CD4-positive, alpha-beta memory T cell (primary cell): ENCODE measurements at regions not wholly inside any gene's neighbourhood (a gene's known extent, or its start where the extent isn't known, plus 50 kb on each side); places are given as distances from the start of the nearest gene placed in this dataset.

ENCODE experiments used
- CTCF ChIA-PET: fragments of 350-600 bp; sonication (Branson Sonifier 250); formaldehyde crosslinking; loops from one replicate; lab custom pipeline; 2021; ENCODE audit warnings: inconsistent platforms; ENCODE audit not compliant: partially characterized antibody; lab: Charles Lee
- POLR2A ChIA-PET: fragments of 350-600 bp; sonication (Branson Sonifier 250); formaldehyde crosslinking; loops from one replicate; lab custom pipeline; 2021; ENCODE audit not compliant: partially characterized antibody; lab: Charles Lee
- DNase-seq, 5 donors: peaks; one replicate each; pipeline versions ENCODE4 v3.0.0 to v3.0.0-alpha.2; 2020 to 2022; ENCODE audit warnings: mixed read lengths in 1 of 5
- H3K27ac ChIP-seq: one replicate; pipeline ENCODE4 v1.7.0; 2013; ENCODE audit warnings: low read depth, low read length
- H3K27me3 ChIP-seq: 2 replicates; pipeline ENCODE4 v1.7.0; 2013; ENCODE audit warnings: mild to moderate bottlenecking, low read length, moderate library complexity; ENCODE audit not compliant: insufficient read depth
- H3K36me3 ChIP-seq: 2 replicates; pipeline ENCODE4 v1.7.0; 2013; ENCODE audit warnings: mild to moderate bottlenecking, low read length, moderate library complexity; ENCODE audit not compliant: insufficient read depth
- H3K4me1 ChIP-seq: 2 replicates; pipeline ENCODE4 v1.7.0; 2013; ENCODE audit warnings: mild to moderate bottlenecking, low read length, moderate library complexity; ENCODE audit not compliant: insufficient read depth
- H3K4me3 ChIP-seq, 2 donors: one replicate each; pipeline ENCODE4 v1.7.0; 2013; ENCODE audit warnings: low read length in 2 of 2, mild to moderate bottlenecking in 1 of 2
- H3K9me3 ChIP-seq, 2 donors: one replicate each; pipeline ENCODE4 v1.7.0; 2013; ENCODE audit warnings: low read length in 2 of 2, control low read depth in 1 of 2; ENCODE audit not compliant: control insufficient read depth in 1 of 2
- H3K27ac Mint-ChIP-seq, 7 donors: one replicate each; pipeline ENCODE4 v1.8.0; 2020 to 2021; ENCODE audit warnings: mixed read lengths in 7 of 7, mild to moderate bottlenecking in 6 of 7, inconsistent platforms in 3 of 7, moderate library complexity in 3 of 7
- H3K27me3 Mint-ChIP-seq, 2 donors: one replicate each; pipeline ENCODE4 v1.8.0; 2020 to 2021; ENCODE audit warnings: mixed read lengths in 2 of 2
- H3K36me3 Mint-ChIP-seq, 2 donors: one replicate each; pipeline ENCODE4 v1.8.0; 2020 to 2021; ENCODE audit warnings: mixed read lengths in 2 of 2, inconsistent platforms in 1 of 2, mild to moderate bottlenecking in 1 of 2
- H3K4me1 Mint-ChIP-seq, 4 donors: one replicate each; pipeline ENCODE4 v1.8.0; 2020 to 2021; ENCODE audit warnings: mixed read lengths in 4 of 4, mild to moderate bottlenecking in 1 of 4
- H3K4me3 Mint-ChIP-seq, 8 donors: one replicate each; pipeline ENCODE4 v1.8.0; 2020 to 2021; ENCODE audit warnings: mixed read lengths in 8 of 8, mild to moderate bottlenecking in 7 of 8, moderate library complexity in 6 of 8, inconsistent platforms in 3 of 8
- H3K9me3 Mint-ChIP-seq, 8 donors: one replicate each; pipeline ENCODE4 v1.8.0; 2020 to 2021; ENCODE audit warnings: mixed read lengths in 8 of 8, mild to moderate bottlenecking in 5 of 8, inconsistent platforms in 3 of 8, moderate library complexity in 1 of 8
- intact Hi-C: fragments of 100-400 bp; cut with micrococcal nuclease; formaldehyde crosslinking; loops from one replicate; pipeline ENCODE4 v1.15.1; 2023

- no peak for DNase-seq
- H3K27me3 Mint-ChIP-seq = no peaks in the 10 kb centered on the region
- peaks cover 0 to 3% (median 0%) of the 10 kb centered on the region in 8 donors for H3K9me3 Mint-ChIP-seq
- H3K36me3 ChIP-seq = no peaks in the 10 kb centered on the region
- no peaks in the 10 kb centered on the region for H3K4me1 ChIP-seq
- peaks cover 0 to 1% (median 0%) of the 10 kb centered on the region in 4 donors for H3K4me1 Mint-ChIP-seq
- H3K27ac ChIP-seq = no peak overlapping the region
- no peak overlapping the region for H3K4me3 ChIP-seq
- no peaks in the 10 kb centered on the region for H3K36me3 Mint-ChIP-seq
- POLR2A ChIA-PET = no interaction called here
- intact Hi-C loops = no loop called here
- H3K4me3 Mint-ChIP-seq = no peak overlapping the region
- CTCF ChIA-PET = no interaction called here
- H3K9me3 ChIP-seq = no peaks in the 10 kb centered on the region
- H3K27me3 ChIP-seq = no peaks in the 10 kb centered on the region
- H3K27ac Mint-ChIP-seq = no peak overlapping the region
Measured at GRCh38 chr2:150041722-150042425, 445.6 kb downstream of the RND3 start.

- intact Hi-C loops = no loop called here
- H3K27me3 ChIP-seq = no peaks in the 10 kb centered on the region
- no peaks in the 10 kb centered on the region for H3K4me1 ChIP-seq
- H3K36me3 Mint-ChIP-seq = no peaks in the 10 kb centered on the region
- H3K36me3 ChIP-seq = no peaks in the 10 kb centered on the region
- peaks cover 0 to 7% (median 0%) of the 10 kb centered on the region in 8 donors for H3K9me3 Mint-ChIP-seq
- H3K27me3 Mint-ChIP-seq = no peaks in the 10 kb centered on the region
- CTCF ChIA-PET = no interaction called here
- H3K27ac Mint-ChIP-seq = no peak overlapping the region
- no peaks in the 10 kb centered on the region for H3K4me1 Mint-ChIP-seq
- no peak overlapping the region for H3K4me3 Mint-ChIP-seq
- H3K27ac ChIP-seq = no peak overlapping the region
- POLR2A ChIA-PET = no interaction called here
- DNase-seq = no peak
- no peaks in the 10 kb centered on the region for H3K9me3 ChIP-seq
- H3K4me3 ChIP-seq = no peak overlapping the region
Measured at GRCh38 chr2:150036622-150037021, 449.0 kb upstream of the MMADHC start.

- no peaks in the 10 kb centered on the region for H3K4me1 ChIP-seq
- H3K4me3 Mint-ChIP-seq = no peak overlapping the region
- no peak overlapping the region for H3K27ac Mint-ChIP-seq
- ChIA-PET CTCF (no interaction called here), POLR2A (no interaction called here)
- no peaks in the 10 kb centered on the region for H3K9me3 ChIP-seq
- peaks cover 0 to 7% (median 2%) of the 10 kb centered on the region in 8 donors for H3K9me3 Mint-ChIP-seq
- no peaks in the 10 kb centered on the region for H3K4me1 Mint-ChIP-seq
- no peaks in the 10 kb centered on the region for H3K36me3 ChIP-seq
- H3K36me3 Mint-ChIP-seq = no peaks in the 10 kb centered on the region
- intact Hi-C loops = no loop called here
- H3K4me3 ChIP-seq = no peak overlapping the region
- H3K27me3 ChIP-seq = no peaks in the 10 kb centered on the region
- DNase-seq = no peak
- no peaks in the 10 kb centered on the region for H3K27me3 Mint-ChIP-seq
- no peak overlapping the region for H3K27ac ChIP-seq
Measured at GRCh38 chr2:150034665-150035064, 447.1 kb upstream of the MMADHC start.

GRCh38 chr2:150030436-150031190, 443.0 kb upstream of the MMADHC start:
- peaks cover 0 to 7% (median 2%) of the 10 kb centered on the region in 8 donors for H3K9me3 Mint-ChIP-seq
- no peak overlapping the region for H3K4me3 ChIP-seq
- no peaks in the 10 kb centered on the region for H3K4me1 Mint-ChIP-seq
- H3K4me3 Mint-ChIP-seq = no peak overlapping the region
- ChIA-PET POLR2A (no interaction called here), CTCF (interaction anchor here (0.8 kb wide), 1 partner anchor 14 kb away, joined by 4 read pairs; no protein-coding TSS in a partner anchor)
- intact Hi-C loops = no loop called here
- H3K27me3 ChIP-seq = no peaks in the 10 kb centered on the region
- H3K9me3 ChIP-seq = peaks cover 0 to 4% of the 10 kb centered on the region in 2 donors
- no peaks in the 10 kb centered on the region for H3K27me3 Mint-ChIP-seq
- no peak overlapping the region for H3K27ac Mint-ChIP-seq
- no peaks in the 10 kb centered on the region for H3K4me1 ChIP-seq
- H3K27ac ChIP-seq = no peak overlapping the region
- DNase-seq = no peak
- H3K36me3 Mint-ChIP-seq = no peaks in the 10 kb centered on the region
- no peaks in the 10 kb centered on the region for H3K36me3 ChIP-seq

GRCh38 chr2:150028322-150028721, 440.7 kb upstream of the MMADHC start:
- Histone ChIP-seq H3K36me3 (no peaks in the 10 kb centered on the region), H3K4me3 (no peak overlapping the region), H3K9me3 (peaks cover 0 to 4% of the 10 kb centered on the region in 2 donors), H3K4me1 (no peaks in the 10 kb centered on the region), H3K27me3 (no peaks in the 10 kb centered on the region), H3K27ac (no peak overlapping the region)
- ChIA-PET CTCF (no interaction called here), POLR2A (no interaction called here)
- no peak overlapping the region for H3K4me3 Mint-ChIP-seq
- H3K9me3 Mint-ChIP-seq = peaks cover 0 to 3% (median 0%) of the 10 kb centered on the region in 8 donors
- no peak for DNase-seq
- H3K36me3 Mint-ChIP-seq = no peaks in the 10 kb centered on the region
- no peaks in the 10 kb centered on the region for H3K27me3 Mint-ChIP-seq
- H3K4me1 Mint-ChIP-seq = no peaks in the 10 kb centered on the region
- intact Hi-C loops = no loop called here
- no peak overlapping the region for H3K27ac Mint-ChIP-seq

- DNase-seq = no peak
- no peaks in the 10 kb centered on the region for H3K27me3 ChIP-seq
- no peaks in the 10 kb centered on the region for H3K36me3 ChIP-seq
- intact Hi-C loops = no loop called here
- H3K9me3 Mint-ChIP-seq = peaks cover 0 to 3% (median 0%) of the 10 kb centered on the region in 8 donors
- H3K9me3 ChIP-seq = peaks cover 0 to 4% of the 10 kb centered on the region in 2 donors
- H3K36me3 Mint-ChIP-seq = no peaks in the 10 kb centered on the region
- peak overlapping the region in 1 of 7 donors; percentile 13 for H3K27ac Mint-ChIP-seq
- H3K27me3 Mint-ChIP-seq = no peaks in the 10 kb centered on the region
- no peak overlapping the region for H3K4me3 ChIP-seq
- H3K4me1 ChIP-seq = no peaks in the 10 kb centered on the region
- no peak overlapping the region for H3K4me3 Mint-ChIP-seq
- ChIA-PET POLR2A (no interaction called here), CTCF (no interaction called here)
- H3K27ac ChIP-seq = no peak overlapping the region
- H3K4me1 Mint-ChIP-seq = no peaks in the 10 kb centered on the region
Measured at GRCh38 chr2:150027164-150027563, 439.6 kb upstream of the MMADHC start.

GRCh38 chr2:150023663-150024062, 436.1 kb upstream of the MMADHC start:
- Histone ChIP-seq H3K27ac (no peak overlapping the region), H3K4me1 (no peaks in the 10 kb centered on the region), H3K27me3 (no peaks in the 10 kb centered on the region), H3K9me3 (peaks cover 0 to 4% of the 10 kb centered on the region in 2 donors), H3K36me3 (no peaks in the 10 kb centered on the region), H3K4me3 (no peak overlapping the region)
- intact Hi-C loops = no loop called here
- Mint-ChIP-seq H3K27me3 (no peaks in the 10 kb centered on the region), H3K27ac (no peak overlapping the region), H3K36me3 (no peaks in the 10 kb centered on the region), H3K4me1 (no peaks in the 10 kb centered on the region), H3K9me3 (no peaks in the 10 kb centered on the region), H3K4me3 (no peak overlapping the region)
- DNase-seq = no peak
- POLR2A ChIA-PET = no interaction called here
- CTCF ChIA-PET = no interaction called here
